ENCODE measurements at regions not wholly inside any gene's neighbourhood (a gene's known extent, or its start where the extent isn't known, plus 50 kb on each side); places are given as distances from the start of the nearest gene placed in this dataset.
"Not testable (repeated sequence)": the region's sequence is repeated elsewhere in the genome, so short reads cannot be mapped to it uniquely, and the experiment has no call there.

DNA sequence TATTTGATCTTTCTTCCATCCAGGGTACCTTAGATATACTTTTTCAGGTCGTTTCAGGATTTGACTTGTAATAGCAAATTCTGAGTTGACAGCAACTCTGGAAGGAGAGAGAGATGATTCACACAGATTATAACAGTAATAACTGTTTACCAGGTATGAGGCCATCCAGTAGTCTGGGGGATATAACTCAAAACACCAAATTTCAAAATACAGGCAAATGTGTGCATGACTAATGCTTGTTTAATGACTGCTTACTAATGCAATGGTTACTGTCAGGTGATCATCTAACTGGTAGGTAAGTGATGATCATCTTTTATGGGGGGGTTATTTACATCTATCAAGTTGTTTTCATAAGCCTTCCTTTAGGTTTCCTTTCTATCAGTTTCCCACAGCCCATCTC is 412.3 kb downstream of the MAT2B start:
- intact Hi-C loops (cut with DNase I): no loop called here
- H3K36me3 ChIP-seq: no peaks in the 10 kb centered on the region
- no peak for DNase-seq
- H3K4me1 ChIP-seq: no peaks in the 10 kb centered on the region
- H3K27me3 ChIP-seq: no peaks in the 10 kb centered on the region
- ATAC-seq: no peak
- no peak overlapping the region for H3K4me3 ChIP-seq
- H3K9me3 ChIP-seq: no peaks in the 10 kb centered on the region
- H3K27ac ChIP-seq: no peak overlapping the region
- TF ChIP-seq, protein P1, sequence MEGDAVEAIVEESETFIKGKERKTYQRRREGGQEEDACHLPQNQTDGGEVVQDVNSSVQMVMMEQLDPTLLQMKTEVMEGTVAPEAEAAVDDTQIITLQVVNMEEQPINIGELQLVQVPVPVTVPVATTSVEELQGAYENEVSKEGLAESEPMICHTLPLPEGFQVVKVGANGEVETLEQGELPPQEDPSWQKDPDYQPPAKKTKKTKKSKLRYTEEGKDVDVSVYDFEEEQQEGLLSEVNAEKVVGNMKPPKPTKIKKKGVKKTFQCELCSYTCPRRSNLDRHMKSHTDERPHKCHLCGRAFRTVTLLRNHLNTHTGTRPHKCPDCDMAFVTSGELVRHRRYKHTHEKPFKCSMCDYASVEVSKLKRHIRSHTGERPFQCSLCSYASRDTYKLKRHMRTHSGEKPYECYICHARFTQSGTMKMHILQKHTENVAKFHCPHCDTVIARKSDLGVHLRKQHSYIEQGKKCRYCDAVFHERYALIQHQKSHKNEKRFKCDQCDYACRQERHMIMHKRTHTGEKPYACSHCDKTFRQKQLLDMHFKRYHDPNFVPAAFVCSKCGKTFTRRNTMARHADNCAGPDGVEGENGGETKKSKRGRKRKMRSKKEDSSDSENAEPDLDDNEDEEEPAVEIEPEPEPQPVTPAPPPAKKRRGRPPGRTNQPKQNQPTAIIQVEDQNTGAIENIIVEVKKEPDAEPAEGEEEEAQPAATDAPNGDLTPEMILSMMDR (IDR thresholded peaks at IDR 0.05): no peak

DNA sequence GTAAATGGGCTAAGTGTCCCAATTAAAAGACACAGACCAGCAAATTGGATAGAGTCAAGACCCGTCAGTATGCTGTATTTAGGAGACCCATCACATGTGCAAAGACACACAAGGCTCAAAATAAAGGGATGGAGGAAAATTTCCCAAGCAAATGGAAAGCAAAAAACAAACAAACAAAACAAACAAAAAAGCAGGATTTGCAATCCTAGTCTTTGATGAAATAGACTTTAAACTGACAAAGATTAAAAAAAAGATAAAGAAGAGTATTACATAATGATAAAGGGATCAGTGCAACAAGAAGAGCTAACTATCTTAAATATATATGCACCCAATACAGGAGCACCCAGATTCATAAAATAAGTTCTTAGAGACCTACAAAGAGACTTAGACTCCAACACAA is 429.6 kb downstream of the MAT2B start:
- intact Hi-C loops (cut with DNase I); H3K4me1 ChIP-seq; H3K27ac ChIP-seq; H3K36me3 ChIP-seq; ATAC-seq; H3K9me3 ChIP-seq; DNase-seq; H3K4me3 ChIP-seq; H3K27me3 ChIP-seq: not testable (repeated sequence)

DNA sequence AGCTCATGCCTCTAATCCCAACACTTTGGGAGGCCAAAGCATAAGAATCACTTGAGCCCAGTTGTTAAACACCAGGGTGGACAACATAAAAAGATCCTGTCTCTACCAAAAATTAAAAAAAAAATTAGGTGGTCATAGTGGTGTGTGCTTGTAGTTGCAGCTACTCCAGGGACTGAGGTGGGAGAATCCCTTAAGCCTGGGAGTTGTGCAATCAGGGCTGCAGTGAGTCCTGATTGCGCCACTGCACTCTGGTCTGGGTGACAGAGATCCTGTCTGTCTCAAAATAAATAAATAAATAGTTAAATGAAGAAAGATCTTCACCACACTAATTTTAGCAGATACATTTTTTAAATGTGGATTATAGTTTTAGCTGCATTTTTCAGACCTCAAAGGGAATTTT is 433.2 kb downstream of the MAT2B start:
- no peaks in the 10 kb centered on the region for H3K9me3 ChIP-seq
- no peaks in the 10 kb centered on the region for H3K4me1 ChIP-seq
- no peak overlapping the region for H3K27ac ChIP-seq
- no peak overlapping the region for H3K4me3 ChIP-seq
- no peaks in the 10 kb centered on the region for H3K36me3 ChIP-seq
- TF ChIP-seq, protein P1 (IDR thresholded peaks at IDR 0.05): no peak
- intact Hi-C loops (cut with DNase I): no loop called here
- ATAC-seq: no peak
- peak; percentile 57 for DNase-seq
- H3K27me3 ChIP-seq: no peaks in the 10 kb centered on the region

DNA sequence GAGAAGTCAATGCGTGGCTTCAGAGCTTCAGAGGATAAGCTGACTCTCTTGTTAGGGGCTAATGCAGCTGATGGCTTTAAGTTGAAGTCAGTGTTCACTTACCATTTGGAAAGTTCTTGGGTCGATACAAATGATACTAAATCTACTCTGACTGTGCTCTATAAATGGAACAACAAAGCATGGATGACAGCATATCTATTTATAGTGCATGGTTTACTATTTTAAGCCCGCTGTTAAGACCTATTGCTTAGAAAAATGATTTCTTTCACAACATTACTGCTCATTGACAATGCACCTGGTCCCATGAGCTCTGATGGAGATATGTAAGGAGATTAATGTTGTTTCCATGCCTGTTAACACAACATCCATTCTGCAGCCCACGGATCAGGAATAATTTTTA is 435.7 kb downstream of the MAT2B start:
- Histone ChIP-seq H3K4me3 (no peak overlapping the region), H3K27ac (no peak overlapping the region), H3K4me1 (no peaks in the 10 kb centered on the region), H3K27me3 (no peaks in the 10 kb centered on the region), H3K36me3 (no peaks in the 10 kb centered on the region), H3K9me3 (no peaks in the 10 kb centered on the region)
- no peak for DNase-seq
- ATAC-seq: no peak
- intact Hi-C loops (cut with DNase I): no loop called here
- TF ChIP-seq, protein P1 (IDR thresholded peaks at IDR 0.05): no peak

DNA sequence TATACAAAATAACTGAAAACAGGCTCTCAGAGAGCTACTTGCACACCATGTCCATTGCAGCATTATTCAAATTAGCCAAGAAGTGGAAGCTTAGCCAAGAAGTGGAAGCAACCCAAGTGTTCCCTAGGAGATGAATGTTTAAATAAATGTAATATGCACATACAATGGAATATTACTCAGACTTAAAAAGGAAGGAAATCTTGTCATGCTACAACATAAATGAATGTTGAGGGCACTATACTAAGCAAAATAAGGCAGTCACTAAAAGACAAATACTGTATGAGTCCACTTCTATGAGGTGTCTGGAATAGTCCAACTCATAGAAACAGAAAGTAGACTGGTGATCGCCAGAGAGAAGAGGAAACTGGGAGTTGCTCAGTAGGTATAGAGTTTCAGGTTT is 438.1 kb downstream of the MAT2B start:
- intact Hi-C loops (cut with DNase I): no loop called here
- DNase-seq (no peak), ATAC-seq (peak; percentile 62)
- Histone ChIP-seq H3K27ac (no peak overlapping the region), H3K4me3 (no peak overlapping the region), H3K27me3 (no peaks in the 10 kb centered on the region), H3K9me3 (no peaks in the 10 kb centered on the region), H3K36me3 (no peaks in the 10 kb centered on the region), H3K4me1 (no peaks in the 10 kb centered on the region)
- TF ChIP-seq, protein P1 (IDR thresholded peaks at IDR 0.05): no peak

- ATAC-seq: no peak
- intact Hi-C loops (cut with DNase I): no loop called here
- H3K27ac ChIP-seq: no peak overlapping the region
These were observed 439.3 kb downstream of the MAT2B start for GRCh38 chr5:163944738-163945137.

More at GRCh38 chr5:163944738-163945137, 439.3 kb downstream of the MAT2B start:
- TF ChIP-seq, protein P1 (IDR thresholded peaks at IDR 0.05): no peak
- Histone ChIP-seq H3K9me3 (no peaks in the 10 kb centered on the region), H3K4me3 (no peak overlapping the region), H3K36me3 (no peaks in the 10 kb centered on the region), H3K4me1 (no peaks in the 10 kb centered on the region), H3K27me3 (no peaks in the 10 kb centered on the region)
- no peak for DNase-seq

Measured in upper lobe of right lung (tissue), 1 donor.